PC-9 (cell line): ENCODE measurements at regions not wholly inside any gene's neighbourhood (a gene's known extent, or its start where the extent isn't known, plus 50 kb on each side); places are given as distances from the start of the nearest gene placed in this dataset.

Experiments
- BruUV-seq: library from RNA; stranded (reverse); fragments of 400-500 nt; replicated peaks from 2 replicates; lab custom pipeline; 2021; lab: Mats Ljungman, UMichigan
- CTCF ChIA-PET: fragments of 300-600 bp; sonication (Branson Sonifier 250); formaldehyde crosslinking; loops from one replicate; lab custom pipeline; 2022; ENCODE audit warnings: antibody characterized with exemption; lab: Charles Lee
- POLR2A ChIA-PET: fragments of 300-600 bp; sonication (Branson Sonifier 250); formaldehyde crosslinking; loops from one replicate; lab custom pipeline; 2022; ENCODE audit warnings: antibody characterized with exemption; ENCODE audit not compliant: unreplicated experiment; lab: Charles Lee
- DNase-seq, 2 experiments: peaks; one replicate each; pipeline versions ENCODE4 v3.0.0 to v3.0.0-alpha.2; 2015 to 2022; ENCODE audit warnings: mixed read lengths in 1 of 2
- H2AFZ ChIP-seq: fragments of 200-600 bp; sonication (generic); 2 replicates; pipeline ENCODE4 v1.8.1; 2017; ENCODE audit warnings: antibody characterized with exemption
- H3F3A ChIP-seq: fragments of 200-600 bp; sonication (generic); 2 replicates; pipeline ENCODE4 v1.8.1; 2017; ENCODE audit warnings: antibody characterized with exemption, mild to moderate bottlenecking, low read depth; ENCODE audit not compliant: insufficient read depth
- H3K27ac ChIP-seq: fragments of 200-600 bp; sonication (generic); 2 replicates; pipeline ENCODE4 v1.6.1; 2016; ENCODE audit warnings: mixed run types
- H3K27me3 ChIP-seq: fragments of 200-600 bp; sonication (generic); 2 replicates; pipeline ENCODE4 v1.6.1; 2016; ENCODE audit warnings: low read depth, mixed run types; ENCODE audit not compliant: insufficient read depth
- H3K36me3 ChIP-seq: fragments of 200-600 bp; sonication (generic); 2 replicates; pipeline ENCODE4 v1.6.1; 2016; ENCODE audit warnings: low read depth, mixed run types
- H3K4me1 ChIP-seq: fragments of 200-600 bp; sonication (generic); replicated peaks from 2 replicates; pipeline ENCODE4 v1.6.1; 2016; ENCODE audit warnings: mixed run types; ENCODE audit not compliant: insufficient read depth
- H3K4me2 ChIP-seq: fragments of 200-600 bp; sonication (generic); 2 replicates; pipeline ENCODE4 v1.6.1; 2017; ENCODE audit warnings: mixed run types
- H3K4me3 ChIP-seq: fragments of 200-600 bp; sonication (generic); 2 replicates; pipeline ENCODE4 v1.6.1; 2016; ENCODE audit warnings: mixed run types
- H3K79me2 ChIP-seq: fragments of 200-600 bp; sonication (generic); 2 replicates; pipeline ENCODE4 v1.6.1; 2017; ENCODE audit warnings: low read depth, mixed run types
- H3K9me2 ChIP-seq: fragments of 200-600 bp; sonication (generic); 2 replicates; pipeline ENCODE4 v1.8.1; 2017; ENCODE audit warnings: mild to moderate bottlenecking; ENCODE audit not compliant: insufficient read depth
- H3K9me3 ChIP-seq: fragments of 200-600 bp; sonication (generic); 2 replicates; pipeline ENCODE4 v1.8.1; 2016; ENCODE audit warnings: low read depth; ENCODE audit not compliant: insufficient read depth
- H4K20me1 ChIP-seq: fragments of 200-600 bp; sonication (generic); 2 replicates; pipeline ENCODE4 v1.8.1; 2017; ENCODE audit not compliant: insufficient read depth
- EZH2 ChIP-seq: fragments of 200-600 bp; sonication (generic); IDR thresholded peaks from 2 replicates; pipeline ENCODE4 v1.8.0; 2017; ENCODE audit warnings: antibody characterized with exemption, low read depth
- intact Hi-C: fragments of 100-400 bp; cut with micrococcal nuclease; formaldehyde crosslinking; loops from one replicate; pipeline ENCODE4 v1.10.0; 2022; ENCODE audit not compliant: unreplicated experiment
- TF ChIP-seq, protein P1 (sequence below): fragments of 200-600 bp; sonication (generic); conservative IDR thresholded peaks from 2 replicates; pipeline ENCODE4 v1.6.1; 2017; ENCODE audit warnings: mixed run types, antibody characterized with exemption, mild to moderate bottlenecking, moderate library complexity

DNA sequence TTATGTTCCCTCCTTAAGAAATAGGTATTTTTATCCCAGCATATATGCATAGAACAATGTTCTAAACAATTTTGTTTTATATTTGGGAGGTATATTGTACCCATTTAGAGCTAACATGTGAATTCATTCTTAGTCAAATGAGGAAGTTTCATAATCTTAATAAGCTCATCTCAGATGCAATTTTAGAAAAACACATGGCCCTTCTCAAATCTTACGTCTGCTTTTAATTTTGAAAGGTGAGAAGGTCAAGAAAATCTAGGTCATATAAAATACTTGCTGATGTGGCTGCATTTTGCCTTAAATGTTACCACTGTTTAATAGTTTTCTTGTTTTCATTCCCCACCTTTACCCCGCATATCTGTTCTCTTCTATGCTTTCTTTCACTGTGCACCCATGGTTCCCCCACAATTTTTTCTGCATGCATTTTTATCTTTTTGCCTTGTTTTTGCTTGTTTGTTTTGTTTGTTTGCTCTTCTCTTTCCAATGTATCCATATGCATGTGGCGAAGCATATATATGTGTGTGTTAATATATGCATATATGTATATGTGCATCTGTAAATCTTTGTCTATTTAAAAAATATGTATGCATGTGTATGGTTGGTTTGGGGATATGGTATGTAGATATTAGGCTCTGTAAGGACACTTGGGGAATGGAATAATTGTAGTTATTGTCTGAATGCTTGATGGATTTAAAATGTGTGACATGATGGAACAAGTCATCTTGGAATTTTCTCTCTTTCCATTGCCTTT, 317.1 kb downstream of the BCAT1 start:
- Histone ChIP-seq H3K4me3 (no peak overlapping the region), H3K36me3 (no peaks in the 10 kb centered on the region), H3K9me2 (no peaks in the 10 kb centered on the region), H3K4me1 (no peaks in the 10 kb centered on the region), H3K27me3 (no peaks in the 10 kb centered on the region; the same call in 1 of the 2 replicates), H3K27ac (no peak overlapping the region), H4K20me1 (no peaks in the 10 kb centered on the region), H3F3A (no peaks in the 10 kb centered on the region), H2AFZ (no peak overlapping the region), H3K79me2 (no peaks in the 10 kb centered on the region), H3K9me3 (no peaks in the 10 kb centered on the region), H3K4me2 (no peak overlapping the region)
- POLR2A ChIA-PET: no interaction called here
- DNase-seq: no peak
- CTCF ChIA-PET: interaction anchor here (0.6 kb wide), 1 partner anchor 12 kb away, joined by 3 read pairs; no protein-coding TSS in a partner anchor
- TF ChIP-seq, protein P1, sequence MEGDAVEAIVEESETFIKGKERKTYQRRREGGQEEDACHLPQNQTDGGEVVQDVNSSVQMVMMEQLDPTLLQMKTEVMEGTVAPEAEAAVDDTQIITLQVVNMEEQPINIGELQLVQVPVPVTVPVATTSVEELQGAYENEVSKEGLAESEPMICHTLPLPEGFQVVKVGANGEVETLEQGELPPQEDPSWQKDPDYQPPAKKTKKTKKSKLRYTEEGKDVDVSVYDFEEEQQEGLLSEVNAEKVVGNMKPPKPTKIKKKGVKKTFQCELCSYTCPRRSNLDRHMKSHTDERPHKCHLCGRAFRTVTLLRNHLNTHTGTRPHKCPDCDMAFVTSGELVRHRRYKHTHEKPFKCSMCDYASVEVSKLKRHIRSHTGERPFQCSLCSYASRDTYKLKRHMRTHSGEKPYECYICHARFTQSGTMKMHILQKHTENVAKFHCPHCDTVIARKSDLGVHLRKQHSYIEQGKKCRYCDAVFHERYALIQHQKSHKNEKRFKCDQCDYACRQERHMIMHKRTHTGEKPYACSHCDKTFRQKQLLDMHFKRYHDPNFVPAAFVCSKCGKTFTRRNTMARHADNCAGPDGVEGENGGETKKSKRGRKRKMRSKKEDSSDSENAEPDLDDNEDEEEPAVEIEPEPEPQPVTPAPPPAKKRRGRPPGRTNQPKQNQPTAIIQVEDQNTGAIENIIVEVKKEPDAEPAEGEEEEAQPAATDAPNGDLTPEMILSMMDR: no peak
- TF ChIP-seq EZH2: no peak
- no TSS peak for BruUV-seq
- intact Hi-C loops: no loop called here

DNA sequence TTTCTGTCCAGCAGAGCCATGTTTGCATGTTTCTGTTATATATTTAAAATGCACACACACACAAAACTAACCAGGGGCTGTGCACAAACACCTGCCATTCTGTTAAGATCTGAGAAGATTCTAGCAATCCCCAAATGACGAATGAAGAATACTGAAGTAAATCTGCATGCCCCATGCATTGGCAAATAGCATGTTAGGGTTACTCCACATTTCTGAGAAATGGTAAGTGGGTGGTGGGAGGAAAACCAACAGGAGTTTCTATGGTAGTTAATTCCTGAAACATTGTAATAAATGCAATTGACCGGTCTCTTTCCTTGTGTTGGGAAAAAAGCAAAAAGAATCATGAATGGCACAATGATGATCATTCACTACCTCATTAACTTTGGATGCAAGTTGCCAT, 318.0 kb downstream of the BCAT1 start:
- no peaks in the 10 kb centered on the region for H3K9me2 ChIP-seq
- no peaks in the 10 kb centered on the region for H4K20me1 ChIP-seq
- H3K79me2 ChIP-seq: no peaks in the 10 kb centered on the region
- intact Hi-C loops: no loop called here
- H3K4me3 ChIP-seq: no peak overlapping the region
- no peak overlapping the region for H2AFZ ChIP-seq
- no peak overlapping the region for H3K27ac ChIP-seq
- H3K9me3 ChIP-seq: no peaks in the 10 kb centered on the region
- POLR2A ChIA-PET: no interaction called here
- no peaks in the 10 kb centered on the region; the same call in 1 of the 2 replicates for H3K27me3 ChIP-seq
- TF ChIP-seq EZH2: no peak
- TF ChIP-seq, protein P1: no peak
- no peaks in the 10 kb centered on the region for H3K4me1 ChIP-seq
- BruUV-seq: no TSS peak
- no peaks in the 10 kb centered on the region for H3K36me3 ChIP-seq
- H3F3A ChIP-seq: no peaks in the 10 kb centered on the region
- no peak overlapping the region for H3K4me2 ChIP-seq
- CTCF ChIA-PET: no interaction called here
- DNase-seq: no peak

DNA sequence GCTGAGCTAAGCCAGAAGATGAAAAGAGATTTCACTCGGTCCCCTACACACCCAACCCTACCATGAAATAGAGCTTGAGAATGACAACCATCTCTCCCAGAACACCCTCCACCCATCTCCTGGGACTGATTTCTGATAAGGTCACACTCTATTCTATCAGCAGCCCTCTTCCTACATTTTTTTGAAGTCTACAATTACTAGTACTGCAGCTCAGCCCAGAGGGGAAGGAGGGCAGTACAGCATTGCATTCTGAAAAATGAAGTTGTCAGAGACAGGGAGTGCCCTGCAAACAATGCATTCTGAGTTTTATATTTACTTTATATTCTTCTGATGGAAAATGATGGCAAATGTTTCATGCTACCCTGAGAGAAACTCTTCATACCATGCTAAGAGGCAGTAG, 318.5 kb downstream of the BCAT1 start:
- no peak for DNase-seq
- Histone ChIP-seq H3K4me1 (no peaks in the 10 kb centered on the region), H3K36me3 (no peaks in the 10 kb centered on the region), H3K4me3 (no peak overlapping the region), H3K4me2 (no peak overlapping the region), H3K9me2 (no peaks in the 10 kb centered on the region), H3K27me3 (no peaks in the 10 kb centered on the region; the same call in 1 of the 2 replicates), H3K27ac (no peak overlapping the region), H2AFZ (no peak overlapping the region), H3K79me2 (no peaks in the 10 kb centered on the region), H3F3A (no peaks in the 10 kb centered on the region), H4K20me1 (no peaks in the 10 kb centered on the region), H3K9me3 (no peaks in the 10 kb centered on the region)
- no TSS peak for BruUV-seq
- TF ChIP-seq, protein P1: no peak
- TF ChIP-seq EZH2: no peak
- intact Hi-C loops: no loop called here
- CTCF ChIA-PET: no interaction called here
- POLR2A ChIA-PET: no interaction called here
